GM18502 (cell line): ENCODE measurements at regions not wholly inside any gene's neighbourhood (a gene's known extent, or its start where the extent isn't known, plus 50 kb on each side); places are given as distances from the start of the nearest gene placed in this dataset.
"Not testable (repeated sequence)": the region's sequence is repeated elsewhere in the genome, so short reads cannot be mapped to it uniquely, and the experiment has no call there.

Source experiments
- ATAC-seq: cut with Tn5 transposase; IDR thresholded peaks from one replicate; pipeline ENCODE4 v1.9.1; 2021; ENCODE audit warnings: mild to moderate bottlenecking; ENCODE audit not compliant: unreplicated experiment, poor library complexity

DNA sequence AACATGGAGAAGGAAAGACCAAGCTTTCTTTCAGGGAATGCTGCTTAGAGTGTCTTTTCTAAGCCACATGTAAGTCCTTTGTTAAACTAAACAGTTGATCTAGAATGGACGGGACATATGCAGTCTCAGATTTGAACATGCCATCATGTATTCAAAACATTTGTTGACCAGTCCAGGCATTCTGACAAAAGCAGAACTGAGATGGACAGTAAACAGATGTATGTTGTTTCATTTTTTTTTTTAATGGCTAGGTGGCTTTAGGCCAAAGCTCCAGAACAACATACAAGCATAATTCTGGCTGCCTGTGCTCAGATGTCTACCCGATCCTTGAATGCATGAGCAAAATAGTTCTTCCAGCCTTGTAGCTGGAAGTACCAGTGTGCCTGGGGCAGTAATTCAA, 1211.4 kb upstream of the FAM98A start:
- ATAC-seq = no peak

DNA sequence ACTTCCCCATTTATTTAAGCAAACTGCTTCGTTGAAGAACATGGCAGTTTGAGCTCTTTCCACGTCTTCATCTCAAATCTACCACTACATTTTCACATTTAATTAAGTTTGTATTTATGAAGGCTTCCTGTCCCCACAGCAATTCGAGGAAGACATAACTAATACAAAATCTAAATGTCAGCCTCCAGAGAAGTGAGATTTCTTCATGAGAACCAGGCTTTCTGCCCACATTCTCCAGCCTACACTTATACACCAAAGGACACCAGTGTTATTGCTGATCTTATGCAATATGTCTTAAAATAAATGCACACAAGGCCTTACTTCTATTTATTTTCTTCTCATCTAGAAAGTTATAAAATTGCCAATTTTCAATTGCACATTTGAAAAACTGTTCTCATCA, 1209.3 kb upstream of the FAM98A start:
- ATAC-seq = no peak

DNA sequence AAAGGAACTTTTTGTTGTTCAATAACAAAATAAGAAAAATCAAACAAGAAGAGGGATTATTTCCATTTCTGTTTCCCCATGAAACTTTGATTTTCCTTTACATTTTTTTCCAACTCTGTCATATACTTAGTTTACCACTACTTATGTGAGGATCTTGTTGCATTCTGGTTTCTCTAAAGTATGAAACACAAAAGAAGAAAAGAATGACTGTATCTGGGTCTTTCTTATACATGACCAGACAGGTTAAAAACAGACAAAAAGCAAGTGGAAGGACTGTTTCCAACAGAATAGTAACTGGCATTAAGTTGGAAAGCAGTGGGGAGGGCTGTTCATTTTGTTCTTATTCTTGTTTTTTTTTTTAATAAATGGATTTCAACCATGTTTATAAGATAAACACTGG, 1207.8 kb upstream of the FAM98A start:
- no peak for ATAC-seq

DNA sequence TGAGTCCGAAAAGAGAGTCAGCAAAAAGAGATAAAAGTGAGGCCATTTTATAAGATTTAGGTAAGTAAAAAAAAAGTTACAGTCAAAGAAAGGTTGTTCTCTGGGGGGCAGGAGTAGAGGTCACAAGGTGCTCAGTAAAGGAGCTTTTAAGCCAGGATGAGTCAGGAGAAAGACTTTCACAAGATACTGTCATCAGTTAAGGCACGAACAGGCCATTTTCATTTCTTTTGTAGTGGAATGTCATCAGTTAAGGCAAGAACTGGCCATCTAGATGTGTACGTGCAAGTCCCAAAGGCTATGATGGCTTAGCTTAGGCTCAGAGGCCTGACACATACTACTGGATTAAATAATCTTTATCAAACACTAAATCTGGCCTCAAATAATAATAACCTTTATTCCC, 1207.3 kb upstream of the FAM98A start:
- no peak for ATAC-seq

DNA sequence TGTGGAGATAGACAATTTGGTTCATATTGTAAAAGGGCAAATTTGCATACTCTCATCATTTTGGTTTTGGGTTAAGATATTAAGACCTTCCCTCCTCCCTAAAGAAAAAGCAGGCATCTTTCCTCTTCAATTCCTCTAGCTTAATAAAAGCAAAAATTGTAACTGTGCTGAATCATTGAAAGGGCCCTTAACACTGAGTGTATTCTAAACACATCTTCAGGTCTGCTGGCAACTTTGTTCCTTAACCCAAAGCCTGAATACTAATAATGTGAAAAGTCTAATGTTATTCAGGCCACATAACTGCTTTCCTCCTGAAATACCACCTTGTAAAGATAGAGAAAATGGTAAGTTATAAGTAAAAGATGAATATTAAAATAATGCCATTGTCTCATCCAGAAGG, 1200.5 kb upstream of the FAM98A start:
- no peak for ATAC-seq

DNA sequence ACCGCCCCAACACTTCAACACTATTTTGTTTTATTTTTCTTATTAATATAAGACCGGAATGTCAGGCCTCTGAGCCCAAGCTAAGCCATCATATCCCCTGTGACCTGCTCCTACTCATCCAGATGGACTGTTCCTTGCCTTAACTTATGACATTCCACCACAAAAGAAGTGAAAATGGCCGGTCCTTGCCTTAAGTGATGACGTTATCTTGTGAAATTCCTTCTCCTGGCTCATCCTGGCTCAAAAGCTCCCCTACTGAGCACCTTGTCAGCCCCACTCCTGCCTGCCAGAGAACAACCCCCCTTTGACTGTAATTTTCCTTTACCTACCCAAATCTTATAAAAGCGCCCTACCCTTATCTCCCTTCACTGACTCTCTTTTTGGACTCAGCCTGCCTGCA, 1196.5 kb upstream of the FAM98A start:
- not testable (repeated sequence) for ATAC-seq

DNA sequence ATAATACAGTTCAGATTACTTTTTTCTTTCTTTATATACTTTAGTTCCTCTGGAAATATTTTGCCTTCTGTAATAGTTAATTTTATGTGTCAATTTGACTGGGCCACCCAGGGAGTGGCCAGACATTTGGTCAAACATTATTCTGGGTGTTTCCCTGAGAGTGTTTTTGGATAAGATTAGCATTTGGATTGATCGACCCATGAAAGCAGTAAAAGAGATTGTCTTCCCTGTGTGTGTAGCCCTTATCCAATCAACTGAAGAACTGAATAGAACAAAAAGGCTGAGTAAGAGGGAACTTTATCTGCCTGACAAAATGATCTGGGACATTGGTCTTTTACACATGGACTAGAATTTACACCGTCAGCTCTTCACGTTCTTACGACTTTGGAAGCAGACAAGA, 1190.1 kb upstream of the FAM98A start:
- ATAC-seq = no peak

DNA sequence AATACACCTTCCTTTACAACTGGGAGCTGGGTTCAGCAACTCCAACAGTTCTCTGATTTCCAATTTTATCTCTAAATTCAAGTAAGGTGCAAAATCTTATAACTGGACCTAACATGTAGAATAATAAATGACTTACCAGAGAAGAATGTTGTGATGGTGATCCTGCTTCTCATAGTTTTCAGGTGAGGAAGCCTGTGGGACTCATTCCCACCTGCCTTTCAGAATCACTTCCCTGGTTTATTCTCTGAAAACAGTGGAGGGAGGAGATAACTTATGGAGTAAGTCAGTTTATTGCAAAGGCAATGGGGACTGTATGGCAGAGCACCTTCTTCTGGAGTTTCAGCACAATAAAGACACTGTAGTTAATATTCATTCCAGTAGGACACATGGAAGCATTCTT, 1188.2 kb upstream of the FAM98A start:
- no peak for ATAC-seq

DNA sequence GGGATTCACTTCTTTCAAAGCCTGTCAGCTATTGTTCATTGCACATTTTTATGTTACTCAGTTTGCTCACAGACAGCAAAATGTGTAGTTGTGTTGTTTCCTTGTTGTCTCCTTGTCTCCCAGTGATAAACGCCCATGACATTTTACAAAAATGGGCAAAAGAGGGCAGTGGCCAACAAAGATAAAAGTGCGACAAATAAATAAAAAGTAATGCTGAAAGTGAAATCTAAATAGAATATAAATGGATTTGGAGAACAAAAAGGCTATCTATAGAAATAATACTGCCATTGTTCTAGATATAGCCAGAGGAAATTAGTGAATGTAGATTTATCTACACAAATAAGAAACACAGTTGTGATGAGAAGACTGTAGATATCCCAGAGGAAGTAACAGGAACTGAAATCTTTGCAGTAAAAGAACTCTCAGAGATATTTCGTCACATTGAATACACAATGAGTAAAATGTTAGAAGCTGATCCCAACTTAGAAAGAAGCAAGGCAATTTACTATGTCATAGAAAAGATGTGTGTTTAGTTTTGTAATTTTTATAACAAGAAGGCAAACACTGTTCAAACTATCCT, 1186.2 kb upstream of the FAM98A start:
- no peak for ATAC-seq

DNA sequence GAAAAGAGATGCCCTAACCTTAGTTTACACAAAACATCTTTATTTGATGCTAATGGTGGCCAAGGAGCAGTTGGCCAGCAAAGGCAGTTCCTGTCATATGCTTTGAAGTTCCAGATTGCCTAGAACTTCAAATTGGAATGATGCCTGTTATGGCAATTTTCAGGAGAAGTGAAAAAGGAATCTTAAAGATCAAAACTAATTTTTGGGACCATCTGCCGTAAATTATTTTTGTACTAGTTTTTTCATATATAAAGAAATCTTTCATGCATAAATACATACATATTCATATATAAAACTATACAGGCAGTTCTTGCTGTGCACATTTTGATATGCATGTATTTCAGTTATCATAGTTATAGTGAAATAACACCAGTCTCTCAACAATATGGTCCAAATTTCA, 1185.6 kb upstream of the FAM98A start:
- ATAC-seq = no peak

DNA sequence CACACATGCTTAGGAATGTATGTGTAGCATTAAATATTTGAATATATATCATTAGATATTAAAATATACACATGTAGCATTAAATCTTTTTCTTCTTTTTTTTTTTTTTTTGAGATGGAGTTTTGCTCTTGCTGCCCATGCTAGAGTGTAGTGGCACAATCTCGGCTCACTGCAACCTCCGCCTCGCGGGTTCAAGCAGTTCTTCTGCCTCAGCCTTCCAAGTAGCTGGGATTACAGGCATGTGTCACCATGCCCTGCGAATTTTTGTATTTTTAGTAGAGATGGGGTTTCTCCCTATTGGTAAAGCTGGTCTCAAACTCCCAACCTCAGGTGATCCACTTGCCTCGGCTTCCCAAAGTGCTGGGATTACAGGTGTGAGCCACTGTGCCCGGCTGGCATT, 1151.6 kb upstream of the FAM98A start:
- not testable (repeated sequence) for ATAC-seq

DNA sequence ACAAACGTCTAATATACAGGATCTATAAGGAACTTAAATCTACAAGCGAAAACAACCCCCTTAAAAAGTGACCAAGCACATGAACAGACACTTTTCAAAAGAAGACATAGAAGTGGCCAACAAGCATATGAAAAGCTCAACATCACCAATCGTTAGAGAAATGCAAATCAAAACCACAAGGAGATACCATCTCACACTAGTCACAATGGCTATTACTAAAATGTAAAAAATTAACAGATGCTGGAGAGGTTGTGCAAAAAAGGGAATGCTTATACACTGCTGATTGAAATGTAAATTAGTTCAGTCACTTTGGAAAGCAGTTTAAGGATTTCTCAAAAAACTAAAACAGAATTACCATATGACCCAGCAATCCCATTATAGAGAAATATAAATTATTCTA, 1148.5 kb upstream of the FAM98A start:
- ATAC-seq = no peak

DNA sequence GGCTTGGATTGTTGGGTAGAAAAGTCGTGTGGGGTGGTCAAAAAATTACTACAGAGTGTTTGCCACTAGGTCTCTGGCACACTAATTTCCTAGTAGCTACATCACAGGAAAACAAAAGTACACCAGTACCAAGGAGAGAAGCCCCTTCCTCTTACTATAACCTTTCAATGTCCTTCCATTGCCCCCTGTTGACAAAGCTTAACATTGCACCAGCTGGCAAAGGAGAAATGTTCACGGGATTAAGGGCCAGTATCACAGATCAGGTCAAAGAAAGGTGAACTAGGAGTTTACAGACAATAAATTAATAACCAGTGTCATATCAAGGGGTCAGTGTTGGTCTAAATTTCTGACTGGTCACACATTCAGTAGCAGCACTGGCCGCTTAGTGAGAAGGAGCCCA, 1139.6 kb upstream of the FAM98A start:
- ATAC-seq = no peak

DNA sequence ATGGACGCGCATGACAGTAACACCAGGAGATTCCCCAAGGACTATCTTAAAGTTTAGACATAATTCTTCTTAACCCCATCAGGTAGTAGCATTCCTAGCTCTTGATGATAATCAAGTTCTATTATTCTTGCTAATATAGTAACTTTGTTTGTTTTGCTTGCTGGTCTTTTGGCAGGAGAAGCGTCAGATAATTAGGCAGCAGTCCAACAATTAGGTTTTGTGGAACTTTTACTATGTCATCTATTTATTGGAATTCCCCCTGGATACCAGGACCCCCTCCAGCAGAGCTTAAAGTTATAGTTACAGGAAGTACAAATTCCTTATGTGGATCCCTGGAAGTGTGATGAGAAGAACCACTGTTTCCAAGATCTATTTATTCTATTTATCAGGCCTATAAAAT, 1138.0 kb upstream of the FAM98A start:
- no peak for ATAC-seq

DNA sequence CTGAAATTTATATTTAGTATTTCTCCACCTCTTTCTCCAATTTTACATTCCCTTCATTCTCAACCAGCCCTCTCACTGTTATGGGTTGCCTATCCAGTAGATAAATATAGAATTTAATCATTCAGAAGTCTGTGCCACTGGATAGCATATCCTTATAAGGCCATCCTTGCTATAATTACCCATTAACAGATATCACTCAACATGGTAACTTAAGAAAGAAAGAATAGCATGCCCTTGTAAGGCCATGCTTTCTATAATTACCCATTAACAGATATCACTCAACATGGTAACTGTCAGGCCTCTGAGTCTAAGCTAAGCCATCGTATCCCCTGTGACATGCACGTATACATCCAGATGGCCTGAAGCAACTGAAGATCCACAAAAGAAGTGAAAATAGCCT, 1137.4 kb upstream of the FAM98A start:
- no peak for ATAC-seq

DNA sequence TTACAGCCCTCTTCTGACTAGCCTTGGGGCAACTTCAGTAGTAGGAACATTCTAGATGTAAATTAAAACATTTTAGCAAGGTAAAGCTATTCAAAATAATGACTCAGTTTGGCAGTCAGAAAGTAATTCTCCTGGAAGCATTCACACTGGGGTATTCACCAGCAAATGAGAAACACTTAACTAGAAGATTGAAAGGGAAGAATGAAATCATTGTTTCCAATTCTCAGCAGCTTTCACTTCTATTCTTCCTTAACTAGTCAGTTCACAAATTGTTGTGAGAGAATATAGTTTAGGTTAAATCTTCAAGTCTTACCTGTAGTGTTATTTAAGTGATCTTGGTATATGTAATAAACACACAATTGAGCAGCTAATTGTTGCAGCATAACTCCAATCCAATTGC, 1135.6 kb upstream of the FAM98A start:
- ATAC-seq = no peak

DNA sequence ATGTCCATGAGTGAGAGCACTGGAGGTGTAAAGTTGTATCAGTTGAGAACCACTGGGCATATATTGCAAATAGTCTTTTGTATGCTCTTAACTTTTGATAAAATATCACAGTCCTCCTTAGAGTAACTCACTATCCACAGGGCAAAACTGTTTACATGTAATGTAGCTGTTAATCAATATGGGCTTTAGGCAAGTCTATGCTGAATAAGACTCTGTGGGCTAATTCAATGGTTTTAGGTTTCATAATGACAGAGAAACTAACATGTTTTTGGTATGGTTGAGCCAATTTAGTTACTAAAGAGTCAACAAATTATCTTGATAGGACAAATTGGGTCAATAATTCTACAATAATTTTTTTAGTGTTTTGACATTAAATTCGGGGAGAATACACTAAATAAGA, 1134.9 kb upstream of the FAM98A start:
- ATAC-seq = no peak

DNA sequence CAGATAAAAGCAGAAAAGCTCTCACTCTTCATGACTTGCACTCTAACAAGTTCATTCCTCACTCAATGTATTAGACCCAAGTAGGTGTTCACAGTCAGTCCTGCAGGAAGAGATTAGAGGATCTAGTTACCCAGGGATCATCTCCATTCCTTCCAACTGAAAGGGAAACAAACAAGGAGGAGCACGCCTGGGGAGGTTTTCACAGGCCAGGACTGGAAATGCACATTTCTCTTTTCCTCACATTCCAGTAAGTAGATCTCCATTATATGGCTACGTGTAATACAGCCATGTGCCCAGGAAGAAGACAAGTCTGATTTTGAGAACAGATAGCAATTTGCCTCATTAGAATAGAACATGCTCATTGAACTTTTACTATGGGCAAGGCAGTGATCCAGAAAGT, 1132.2 kb upstream of the FAM98A start:
- no peak for ATAC-seq

DNA sequence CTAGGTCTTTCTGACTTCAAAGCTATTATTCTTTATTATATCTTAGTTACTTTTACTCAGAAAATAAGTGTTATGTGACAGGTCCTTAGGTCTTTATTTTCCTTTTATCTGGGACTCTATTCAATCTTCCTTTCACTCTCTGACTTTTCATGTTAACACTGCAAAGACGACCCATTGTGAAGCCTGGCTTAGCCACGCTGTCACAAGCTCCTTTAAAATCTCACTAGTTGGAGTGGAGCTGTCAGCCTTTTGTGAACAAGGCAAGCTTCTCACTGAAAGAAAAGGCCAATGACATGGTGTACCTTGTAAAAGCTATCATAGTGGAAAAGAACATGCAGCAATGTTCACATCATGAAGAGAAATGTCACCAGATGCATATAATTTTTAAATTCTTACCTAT, 1130.7 kb upstream of the FAM98A start:
- ATAC-seq = no peak

DNA sequence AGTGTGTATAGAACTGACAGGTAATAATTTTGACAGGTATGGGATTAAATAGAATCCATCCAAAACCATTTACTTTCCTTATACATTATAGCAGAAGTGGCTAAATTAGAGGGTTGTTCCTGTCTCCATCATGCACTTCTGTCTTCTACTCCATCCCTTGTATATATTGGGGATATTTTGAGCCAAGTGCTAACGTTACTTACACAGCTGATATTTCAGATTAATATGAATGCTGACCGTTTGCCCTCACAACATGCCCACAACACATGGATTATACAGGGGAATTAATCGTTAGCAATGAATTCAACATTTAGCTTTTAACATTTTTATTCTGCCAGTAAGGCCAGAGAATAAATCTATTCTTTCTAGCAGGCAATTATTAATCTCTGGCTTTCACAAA, 1125.0 kb upstream of the FAM98A start:
- ATAC-seq = no peak

DNA sequence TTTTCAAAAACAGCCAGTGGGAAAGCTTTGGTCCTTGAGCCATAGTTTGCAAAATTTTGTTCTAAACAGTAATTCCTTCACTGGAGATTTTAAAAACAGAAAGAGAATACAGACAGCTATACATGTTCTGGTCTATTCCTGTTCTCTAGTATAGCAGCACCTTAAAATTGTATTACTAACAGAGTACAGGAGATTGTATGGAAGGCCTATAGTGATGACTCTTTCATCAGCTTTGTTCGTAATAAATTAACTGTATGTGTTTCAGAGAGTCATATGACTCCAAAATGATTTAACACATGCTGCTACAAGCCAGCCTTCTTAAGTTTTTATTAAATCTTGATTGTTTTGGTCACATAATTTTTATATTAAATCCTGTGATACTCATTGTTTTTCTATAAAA, 1124.6 kb upstream of the FAM98A start:
- no peak for ATAC-seq

DNA sequence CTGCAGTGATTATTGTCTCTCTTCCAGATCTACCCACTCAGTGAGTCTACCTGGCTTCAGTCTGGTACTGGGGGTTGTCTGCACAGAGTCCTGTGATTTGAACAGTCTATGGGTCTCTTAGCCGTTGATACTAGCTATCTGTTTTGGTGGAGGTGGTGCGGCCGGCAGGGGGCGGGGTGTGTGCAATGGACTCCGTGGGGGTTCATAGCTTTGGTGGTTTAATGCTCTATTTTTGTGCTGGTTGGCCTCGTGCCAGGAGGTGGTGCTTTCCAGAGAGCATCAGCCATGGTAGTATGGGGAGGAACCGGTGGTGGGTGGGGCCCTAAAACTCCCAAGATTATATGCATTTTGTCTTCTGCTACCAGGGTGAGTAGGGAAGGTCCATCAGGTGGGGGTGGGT, 1120.1 kb upstream of the FAM98A start:
- ATAC-seq = no peak

DNA sequence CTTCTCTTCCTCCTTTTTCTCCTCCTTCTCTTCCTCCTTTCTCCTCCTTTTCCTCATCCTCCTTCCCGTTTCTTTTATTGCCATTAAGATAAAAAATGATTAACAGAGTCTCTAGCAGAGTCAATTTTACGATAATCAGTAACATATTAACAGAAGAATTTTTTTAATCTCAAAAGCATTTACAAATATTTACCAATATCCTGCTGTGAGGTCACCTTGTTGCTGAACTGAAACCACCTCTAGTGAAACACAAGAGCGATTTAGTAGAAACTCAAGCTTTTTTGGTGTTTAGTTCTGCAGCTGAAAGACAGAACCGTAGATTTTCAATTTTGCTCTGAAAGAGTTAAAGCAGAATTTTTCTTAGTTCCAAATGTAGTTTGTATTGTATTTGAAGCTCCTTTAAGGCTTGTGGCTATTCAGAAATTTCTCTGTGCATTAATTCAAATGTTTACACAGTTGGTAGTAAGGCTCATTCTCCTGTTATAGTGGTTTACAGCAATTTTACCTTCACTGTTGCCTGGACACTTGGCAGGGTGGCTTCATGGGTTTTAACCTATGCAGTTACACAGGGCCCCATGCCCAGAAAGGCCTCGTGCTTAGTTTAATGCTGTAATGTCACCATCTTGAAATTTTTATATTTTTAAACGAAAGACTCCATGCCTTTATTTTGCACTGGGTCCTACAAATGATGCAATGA, 1106.6 kb upstream of the FAM98A start:
- ATAC-seq = no peak
